Caco-2 (cell line): ENCODE measurements at regions not wholly inside any gene's neighbourhood (a gene's known extent, or its start where the extent isn't known, plus 50 kb on each side); places are given as distances from the start of the nearest gene placed in this dataset.

Experiments used
- BruUV-seq: library from RNA; stranded (reverse); fragments of 400-500 nt; replicated peaks from 2 replicates; lab custom pipeline; 2021; lab: Mats Ljungman, UMichigan
- CTCF ChIA-PET: fragments of 300-600 bp; sonication (Branson Sonifier 250); formaldehyde crosslinking; loops from one replicate; lab custom pipeline; 2022; ENCODE audit warnings: antibody characterized with exemption; lab: Charles Lee
- POLR2A ChIA-PET: fragments of 300-600 bp; sonication (Branson Sonifier 250); formaldehyde crosslinking; loops from one replicate; lab custom pipeline; 2022; ENCODE audit warnings: antibody characterized with exemption; lab: Charles Lee
- DNase-seq, 2 experiments: peaks; one replicate each; pipeline versions ENCODE4 v3.0.0 to v3.0.0-alpha.2; 2020 to 2022
- H3K27me3 ChIP-seq: replicated peaks from 2 replicates; pipeline ENCODE4 v1.6.0; 2011; ENCODE audit warnings: low read length; ENCODE audit not compliant: control insufficient read depth, insufficient read depth
- H3K36me3 ChIP-seq: 2 replicates; pipeline ENCODE4 v1.5.1; 2011; ENCODE audit warnings: low read length; ENCODE audit not compliant: control insufficient read depth, insufficient read depth
- H3K4me1 ChIP-seq: fragments of 250-450 bp; sonication (Bioruptor Pico); 2 replicates; pipeline ENCODE4 v1.5.1; 2020; ENCODE audit warnings: mild to moderate bottlenecking
- H3K4me3 ChIP-seq: 2 replicates; pipeline ENCODE4 v1.5.1; 2011; ENCODE audit warnings: low read depth, mild to moderate bottlenecking, control low read depth, low read length
- H3K9me3 ChIP-seq: fragments of 250-450 bp; sonication (Bioruptor Pico); 2 replicates; pipeline ENCODE4 v1.5.1; 2020; ENCODE audit warnings: mild to moderate bottlenecking, moderate library complexity
- H3K27ac Mint-ChIP-seq: one replicate; pipeline ENCODE4 v1.8.0; 2022; ENCODE audit warnings: mixed read lengths; ENCODE audit not compliant: unreplicated experiment
- H3K27me3 Mint-ChIP-seq: one replicate; pipeline ENCODE4 v1.8.0; 2022; ENCODE audit warnings: mixed read lengths; ENCODE audit not compliant: insufficient read depth, unreplicated experiment
- H3K36me3 Mint-ChIP-seq: one replicate; pipeline ENCODE4 v1.8.0; 2022; ENCODE audit warnings: mild to moderate bottlenecking, mixed read lengths; ENCODE audit not compliant: insufficient read depth, unreplicated experiment
- H3K4me1 Mint-ChIP-seq: one replicate; pipeline ENCODE4 v1.8.0; 2022; ENCODE audit warnings: low read depth, mixed read lengths; ENCODE audit not compliant: unreplicated experiment
- H3K4me3 Mint-ChIP-seq: one replicate; pipeline ENCODE4 v1.8.0; 2022; ENCODE audit warnings: mild to moderate bottlenecking, moderate library complexity, mixed read lengths; ENCODE audit not compliant: unreplicated experiment
- H3K9me3 Mint-ChIP-seq: one replicate; pipeline ENCODE4 v1.8.0; 2022; ENCODE audit warnings: mixed read lengths; ENCODE audit not compliant: unreplicated experiment
- intact Hi-C: fragments of 100-400 bp; cut with micrococcal nuclease; formaldehyde crosslinking; loops from one replicate; pipeline ENCODE4 v1.10.0; 2022; ENCODE audit not compliant: unreplicated experiment
- TF ChIP-seq, protein P1 (sequence below), 2 experiments: fragments of 200-600 bp in 1 of 2; IDR thresholded peaks; 1 replicate in 1 of 2; 2 replicates in 1 of 2; pipeline versions ENCODE4 v1.5.1 to v1.8.0; 2011 to 2022; ENCODE audit warnings: antibody characterized with exemption in 1 of 2, control low read depth in 1 of 2, inconsistent platforms in 1 of 2, low read depth in 1 of 2, low read length in 1 of 2, mild to moderate bottlenecking in 1 of 2, moderate library complexity in 1 of 2; ENCODE audit not compliant: insufficient read depth in 1 of 2, severe bottlenecking in 1 of 2, unreplicated experiment in 1 of 2

DNA sequence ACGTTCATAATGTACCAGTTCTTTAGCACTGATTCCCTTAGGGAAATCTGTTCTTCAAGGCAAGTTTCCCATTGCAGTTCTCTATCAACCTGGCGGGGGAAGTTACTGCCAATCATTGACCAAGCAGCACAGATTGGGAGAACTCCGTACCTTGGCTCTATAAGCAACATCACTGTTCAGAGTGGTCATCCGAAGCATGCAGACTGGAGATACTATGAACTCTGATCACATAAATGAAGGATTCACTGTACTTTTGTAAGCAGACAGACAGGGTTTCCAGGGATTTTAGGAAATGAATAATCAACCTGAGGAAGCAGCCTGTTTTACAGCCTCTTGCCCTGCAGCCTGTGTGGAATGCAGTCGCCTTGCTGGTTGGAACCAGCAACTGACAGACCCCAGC is 63.8 kb upstream of the WWC2 start:
- Histone ChIP-seq H3K9me3 (no peaks in the 10 kb centered on the region), H3K4me1 (no peaks in the 10 kb centered on the region), H3K27me3 (no peaks in the 10 kb centered on the region), H3K36me3 (no peaks in the 10 kb centered on the region), H3K4me3 (no peak overlapping the region)
- DNase-seq: no peak
- Mint-ChIP-seq H3K4me3 (no peak overlapping the region), H3K36me3 (no peaks in the 10 kb centered on the region), H3K27ac (no peak overlapping the region), H3K9me3 (no peaks in the 10 kb centered on the region), H3K4me1 (no peaks in the 10 kb centered on the region), H3K27me3 (no peaks in the 10 kb centered on the region)
- BruUV-seq: no TSS peak
- TF ChIP-seq, protein P1, sequence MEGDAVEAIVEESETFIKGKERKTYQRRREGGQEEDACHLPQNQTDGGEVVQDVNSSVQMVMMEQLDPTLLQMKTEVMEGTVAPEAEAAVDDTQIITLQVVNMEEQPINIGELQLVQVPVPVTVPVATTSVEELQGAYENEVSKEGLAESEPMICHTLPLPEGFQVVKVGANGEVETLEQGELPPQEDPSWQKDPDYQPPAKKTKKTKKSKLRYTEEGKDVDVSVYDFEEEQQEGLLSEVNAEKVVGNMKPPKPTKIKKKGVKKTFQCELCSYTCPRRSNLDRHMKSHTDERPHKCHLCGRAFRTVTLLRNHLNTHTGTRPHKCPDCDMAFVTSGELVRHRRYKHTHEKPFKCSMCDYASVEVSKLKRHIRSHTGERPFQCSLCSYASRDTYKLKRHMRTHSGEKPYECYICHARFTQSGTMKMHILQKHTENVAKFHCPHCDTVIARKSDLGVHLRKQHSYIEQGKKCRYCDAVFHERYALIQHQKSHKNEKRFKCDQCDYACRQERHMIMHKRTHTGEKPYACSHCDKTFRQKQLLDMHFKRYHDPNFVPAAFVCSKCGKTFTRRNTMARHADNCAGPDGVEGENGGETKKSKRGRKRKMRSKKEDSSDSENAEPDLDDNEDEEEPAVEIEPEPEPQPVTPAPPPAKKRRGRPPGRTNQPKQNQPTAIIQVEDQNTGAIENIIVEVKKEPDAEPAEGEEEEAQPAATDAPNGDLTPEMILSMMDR (IDR thresholded peaks at IDR 0.05; ENCODE audit: insufficient read depth in 1 of 2, low read depth in 1 of 2, low read length in 1 of 2, severe bottlenecking in 1 of 2, unreplicated experiment in 1 of 2): no peak
- CTCF ChIA-PET: no interaction called here
- POLR2A ChIA-PET: no interaction called here
- intact Hi-C loops: no loop called here

DNA sequence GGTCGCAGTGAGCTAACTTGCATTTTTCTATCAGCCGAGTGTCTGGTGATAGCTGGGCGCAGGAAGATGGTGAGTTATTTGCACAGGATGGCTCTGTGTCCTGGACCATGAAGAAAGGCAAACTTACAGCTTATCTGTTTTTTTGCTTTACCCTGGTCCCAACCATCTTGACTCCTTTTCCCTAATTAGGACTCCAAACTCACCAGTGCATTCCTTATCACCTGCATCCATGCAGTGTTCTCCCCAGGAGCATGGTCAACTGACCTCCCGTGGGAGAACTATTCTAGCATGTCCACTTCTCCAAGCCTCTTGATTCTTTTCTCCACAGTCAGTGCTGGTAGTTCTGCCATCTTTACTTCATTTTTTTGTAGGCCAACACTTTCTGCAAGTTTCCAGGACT is 68.2 kb upstream of the WWC2 start:
- TF ChIP-seq, protein P1 (IDR thresholded peaks at IDR 0.05; ENCODE audit: insufficient read depth in 1 of 2, low read depth in 1 of 2, low read length in 1 of 2, severe bottlenecking in 1 of 2, unreplicated experiment in 1 of 2): no peak
- Histone ChIP-seq H3K9me3 (no peaks in the 10 kb centered on the region), H3K4me1 (no peaks in the 10 kb centered on the region), H3K27me3 (no peaks in the 10 kb centered on the region), H3K36me3 (no peaks in the 10 kb centered on the region), H3K4me3 (no peak overlapping the region)
- Mint-ChIP-seq H3K4me1 (no peaks in the 10 kb centered on the region), H3K27me3 (no peaks in the 10 kb centered on the region), H3K36me3 (no peaks in the 10 kb centered on the region), H3K9me3 (no peaks in the 10 kb centered on the region), H3K4me3 (no peak overlapping the region), H3K27ac (no peak overlapping the region)
- no peak for DNase-seq
- intact Hi-C loops: no loop called here
- BruUV-seq: no TSS peak
- CTCF ChIA-PET: no interaction called here
- POLR2A ChIA-PET: no interaction called here

DNA sequence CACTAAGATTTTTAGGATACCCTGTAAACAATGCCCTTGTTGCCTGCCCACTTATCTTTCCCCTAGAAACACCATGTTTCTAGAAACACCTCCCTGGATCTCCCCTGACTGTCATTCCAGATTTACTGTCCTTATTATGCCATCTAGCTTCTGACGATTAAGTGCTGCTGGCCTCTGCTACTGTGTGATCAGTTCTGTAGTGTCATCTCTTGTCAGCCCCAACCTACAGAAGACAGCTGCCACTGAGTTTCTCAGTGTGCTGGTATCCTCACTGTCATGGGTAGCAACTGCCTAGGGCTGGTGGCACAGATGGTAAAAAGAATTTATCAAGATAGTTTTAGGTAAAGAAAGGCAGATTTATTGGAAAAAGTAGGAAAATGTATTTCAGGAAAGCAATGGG is 68.7 kb upstream of the WWC2 start:
- Mint-ChIP-seq H3K9me3 (no peaks in the 10 kb centered on the region), H3K36me3 (no peaks in the 10 kb centered on the region), H3K4me1 (no peaks in the 10 kb centered on the region), H3K27ac (no peak overlapping the region), H3K27me3 (no peaks in the 10 kb centered on the region), H3K4me3 (no peak overlapping the region)
- Histone ChIP-seq H3K9me3 (no peaks in the 10 kb centered on the region), H3K36me3 (no peaks in the 10 kb centered on the region), H3K27me3 (no peaks in the 10 kb centered on the region), H3K4me3 (no peak overlapping the region), H3K4me1 (no peaks in the 10 kb centered on the region)
- ChIA-PET POLR2A (no interaction called here), CTCF (interaction anchor here (0.6 kb wide), 1 partner anchor 53 kb away, joined by 6 read pairs; no protein-coding TSS in a partner anchor)
- TF ChIP-seq, protein P1 (IDR thresholded peaks at IDR 0.05; ENCODE audit: insufficient read depth in 1 of 2, low read depth in 1 of 2, low read length in 1 of 2, severe bottlenecking in 1 of 2, unreplicated experiment in 1 of 2): no peak
- intact Hi-C loops: no loop called here
- BruUV-seq: no TSS peak
- no peak for DNase-seq
